ENCODE measurements at regions not wholly inside any gene's neighbourhood (a gene's known extent, or its start where the extent isn't known, plus 50 kb on each side); places are given as distances from the start of the nearest gene placed in this dataset.

GRCh38 chr10:21080261-21080660 lies 183.2 kb upstream of the NEBL start:
- TF ChIP-seq CTCF (optimal IDR thresholded peaks at IDR 0.05 in 1 of 3, IDR thresholded peaks at IDR 0.05 in 1 of 3, conservative IDR thresholded peaks at IDR 0.05 in 1 of 3; ENCODE audit: extremely low read depth in 1 of 3, insufficient read depth in 2 of 3, low read length in 3 of 3) (no peak), EZH2 (IDR thresholded peaks at IDR 0.05; ENCODE audit: low read length) (no peak)

All from keratinocyte (primary cell).